Testis (tissue), 2 donors: ENCODE measurements at regions not wholly inside any gene's neighbourhood (a gene's known extent, or its start where the extent isn't known, plus 50 kb on each side); places are given as distances from the start of the nearest gene placed in this dataset.
A peak's percentile ranks its signal among the peaks of the same experiment; 100 is the strongest.

Experiments used
- DNase-seq: peaks from one replicate; pipeline ENCODE4 v3.0.0-alpha.2; 2019
- H3K27ac ChIP-seq, 2 donors: fragments of 200-600 bp; sonication (generic); one replicate each; pipeline ENCODE4 v1.5.1; 2019
- H3K27me3 ChIP-seq: fragments of 200-600 bp; sonication (generic); one replicate; pipeline ENCODE4 v1.5.1; 2019
- H3K36me3 ChIP-seq: fragments of 200-600 bp; sonication (generic); one replicate; pipeline ENCODE4 v1.5.1; 2017; ENCODE audit warnings: low read depth; ENCODE audit errors: missing control alignments
- H3K4me1 ChIP-seq: fragments of 200-600 bp; sonication (generic); one replicate; pipeline ENCODE4 v1.5.1; 2019
- H3K4me3 ChIP-seq, 2 donors: fragments of 200-600 bp; sonication (generic); one replicate each; pipeline ENCODE4 v1.5.1; 2017 to 2019
- H3K9me3 ChIP-seq: fragments of 200-600 bp; sonication (generic); one replicate; pipeline ENCODE4 v1.5.1; 2017
- CTCF ChIP-seq, 3 experiments: fragments of 450-650 bp in 2 of 3; fragments of 200-600 bp in 1 of 3; sonication (generic) in 1 of 3; IDR thresholded peaks; one replicate each; pipeline ENCODE4 v1.5.1; 2016 to 2019; ENCODE audit warnings: antibody characterized with exemption in 3 of 3, mild to moderate bottlenecking in 2 of 3, moderate library complexity in 1 of 3
- POLR2A ChIP-seq: fragments of 450-650 bp; IDR thresholded peaks from one replicate; pipeline ENCODE4 v1.6.1; 2017; ENCODE audit warnings: antibody characterized with exemption, mild to moderate bottlenecking, moderate library complexity
- WGBS, 2 donors: methylation state at CpG; one replicate each; pipeline ENCODE4 v1.1.5; 2018; 5-methylcytosine and 5-hydroxymethylcytosine counted together
- intact Hi-C: fragments of 100-400 bp; cut with DNase I; formaldehyde crosslinking; loops from one replicate; pipeline ENCODE4 v1.15.1; 2023; ENCODE audit warnings: low total_unique reads

GRCh38 chr15:67892559-67893377 lies 52.9 kb upstream of the RNU6-1 start:
- no peaks in the 10 kb centered on the region for H3K9me3 ChIP-seq
- no peaks in the 10 kb centered on the region for H3K36me3 ChIP-seq
- WGBS, 2 donors, result 73 to 78% methylated on average over 2 of the region's 2 CpGs
- H3K27ac ChIP-seq, result no peak overlapping the region
- no peak overlapping the region for H3K4me3 ChIP-seq
- no peak for TF ChIP-seq CTCF (IDR thresholded peaks at IDR 0.05)
- no peak for TF ChIP-seq POLR2A
- DNase-seq, result peak; percentile 40
- H3K27me3 ChIP-seq, result no peaks in the 10 kb centered on the region
- intact Hi-C loops, result no loop called here
- peaks cover 4% of the 10 kb centered on the region for H3K4me1 ChIP-seq

GRCh38 chr15:67895237-67895636 lies 55.4 kb upstream of the RNU6-1 start:
- intact Hi-C loops, result no loop called here
- H3K4me1 ChIP-seq, result peaks cover 5% of the 10 kb centered on the region
- no peaks in the 10 kb centered on the region for H3K9me3 ChIP-seq
- TF ChIP-seq CTCF (IDR thresholded peaks at IDR 0.05), result no peak
- TF ChIP-seq POLR2A, result no peak
- no peak for DNase-seq
- H3K27me3 ChIP-seq, result no peaks in the 10 kb centered on the region
- no peaks in the 10 kb centered on the region for H3K36me3 ChIP-seq
- no peak overlapping the region for H3K4me3 ChIP-seq
- no peak overlapping the region for H3K27ac ChIP-seq

- H3K9me3 ChIP-seq, result no peaks in the 10 kb centered on the region
- peaks cover 5% of the 10 kb centered on the region for H3K4me1 ChIP-seq
- no peaks in the 10 kb centered on the region for H3K36me3 ChIP-seq
- no peak overlapping the region for H3K27ac ChIP-seq
- no peak for DNase-seq
- WGBS, 2 donors, result 73 to 78% methylated on average over 3 of the region's 3 CpGs
- H3K27me3 ChIP-seq, result no peaks in the 10 kb centered on the region
- TF ChIP-seq POLR2A (no peak), CTCF (IDR thresholded peaks at IDR 0.05) (no peak)
- intact Hi-C loops, result no loop called here
- H3K4me3 ChIP-seq, result no peak overlapping the region
Observed at GRCh38 chr15:67897646-67898339, 57.9 kb upstream of the RNU6-1 start.

- no peak for DNase-seq
- Histone ChIP-seq H3K27ac (no peak overlapping the region), H3K4me3 (no peak overlapping the region), H3K36me3 (no peaks in the 10 kb centered on the region), H3K27me3 (no peaks in the 10 kb centered on the region), H3K4me1 (peaks cover 5% of the 10 kb centered on the region), H3K9me3 (no peaks in the 10 kb centered on the region)
- TF ChIP-seq POLR2A (no peak), CTCF (IDR thresholded peaks at IDR 0.05) (no peak)
- intact Hi-C loops, result no loop called here
- 71 to 83% methylated on average over 9 of the region's 9 CpGs for WGBS, 2 donors
Observed at GRCh38 chr15:67899596-67900283, 59.9 kb upstream of the RNU6-1 start.
